SK-N-SH (cell line): ENCODE measurements at regions not wholly inside any gene's neighbourhood (a gene's known extent, or its start where the extent isn't known, plus 50 kb on each side); places are given as distances from the start of the nearest gene placed in this dataset.
"Not testable (repeated sequence)": the region's sequence is repeated elsewhere in the genome, so short reads cannot be mapped to it uniquely, and the experiment has no call there.

Experiments
- CTCF ChIA-PET: fragments of 300-600, 350-600 bp; formaldehyde crosslinking; extraction: SDS; loops from one replicate; lab custom pipeline; 2021; lab: Yijun Ruan, JAX
- POLR2A ChIA-PET: fragments of 350-600 bp; sonication (Branson Sonifier 250); formaldehyde crosslinking; extraction: SDS; loops from one replicate; lab custom pipeline; 2020; ENCODE audit warnings: antibody characterized with exemption, inconsistent platforms; lab: Yijun Ruan, JAX
- DNase-seq: peaks from one replicate; pipeline ENCODE4 v3.0.0; 2012
- H2AFZ ChIP-seq: fragments of 200-600 bp; sonication (generic); 2 replicates; pipeline ENCODE4 v1.8.1; 2016; ENCODE audit warnings: antibody characterized with exemption, mild to moderate bottlenecking, low read depth
- H3F3A ChIP-seq: fragments of 200-600 bp; sonication (generic); replicated peaks from 2 replicates; pipeline ENCODE3; 2016; ENCODE audit warnings: antibody characterized with exemption, mild to moderate bottlenecking; ENCODE audit not compliant: insufficient read depth
- H3K27ac ChIP-seq, 2 experiments: fragments of 200-500 bp in 1 of 2; fragments of 200-600 bp in 1 of 2; sonication (Bioruptor generic) in 1 of 2; sonication (generic), shearing (Covaris generic) in 1 of 2; 2 replicates each; pipeline versions ENCODE4 v1.5.1 to v1.6.1; 2014 to 2016; ENCODE audit warnings: low read depth in 2 of 2, inconsistent platforms in 1 of 2, low read length in 1 of 2, mild to moderate bottlenecking in 1 of 2, mixed read lengths in 1 of 2
- H3K27me3 ChIP-seq: fragments of 200-600 bp; sonication (generic), shearing (Covaris generic); 2 replicates; pipeline ENCODE4 v1.6.1; 2016; ENCODE audit warnings: mixed run types; ENCODE audit not compliant: insufficient read depth
- H3K36me3 ChIP-seq, 2 experiments: fragments of 200-500 bp in 1 of 2; fragments of 200-600 bp in 1 of 2; sonication (Bioruptor generic) in 1 of 2; sonication (generic) in 1 of 2; replicated peaks in 1 of 2; 2 replicates each; pipeline versions ENCODE3 to v1.5.1; 2014 to 2016; ENCODE audit warnings: low read length in 1 of 2, mild to moderate bottlenecking in 1 of 2; ENCODE audit not compliant: insufficient read depth in 2 of 2, control insufficient read depth in 1 of 2
- H3K4me1 ChIP-seq, 2 experiments: fragments of 200-500 bp in 1 of 2; fragments of 200-600 bp in 1 of 2; sonication (Bioruptor generic) in 1 of 2; sonication (generic), shearing (Covaris generic) in 1 of 2; 2 replicates each; pipeline versions ENCODE4 v1.5.1 to v1.6.1; 2014 to 2016; ENCODE audit warnings: low read depth in 1 of 2, low read length in 1 of 2, mixed run types in 1 of 2; ENCODE audit not compliant: insufficient read depth in 2 of 2, control insufficient read depth in 1 of 2
- H3K4me2 ChIP-seq: fragments of 200-600 bp; sonication (generic), shearing (Covaris generic); 2 replicates; pipeline ENCODE4 v1.6.1; 2017; ENCODE audit warnings: mixed run types
- H3K4me3 ChIP-seq, 2 experiments: fragments of 200-500 bp in 1 of 2; fragments of 200-600 bp in 1 of 2; sonication (Bioruptor generic) in 1 of 2; sonication (generic), shearing (Covaris generic) in 1 of 2; 2 replicates each; pipeline versions ENCODE4 v1.5.1 to v1.8.1; 2014 to 2016; ENCODE audit warnings: low read depth in 2 of 2, inconsistent platforms in 1 of 2, low read length in 1 of 2, mild to moderate bottlenecking in 1 of 2, mixed read lengths in 1 of 2, moderate library complexity in 1 of 2
- H3K79me2 ChIP-seq: fragments of 200-600 bp; sonication (generic); 2 replicates; pipeline ENCODE4 v1.8.1; 2017; ENCODE audit warnings: mild to moderate bottlenecking; ENCODE audit not compliant: insufficient read depth
- H3K9ac ChIP-seq: fragments of 200-600 bp; sonication (generic); 2 replicates; pipeline ENCODE4 v1.6.1; 2017; ENCODE audit warnings: mixed run types
- H3K9me2 ChIP-seq: fragments of 200-600 bp; sonication (generic); 2 replicates; pipeline ENCODE4 v1.6.1; 2017; ENCODE audit warnings: mixed run types
- H3K9me3 ChIP-seq: fragments of 200-600 bp; sonication (generic); 2 replicates; pipeline ENCODE4 v1.6.1; 2017; ENCODE audit warnings: mixed run types, mild to moderate bottlenecking, moderate library complexity
- H4K20me1 ChIP-seq: fragments of 200-600 bp; sonication (generic); 2 replicates; pipeline ENCODE4 v1.6.1; 2017; ENCODE audit warnings: mild to moderate bottlenecking, mixed run types; ENCODE audit not compliant: insufficient read depth
- GABPA ChIP-seq: IDR thresholded peaks from 2 replicates; pipeline ENCODE4 v1.4.0; 2012; ENCODE audit warnings: low read depth, mild to moderate bottlenecking
- MXI1 ChIP-seq: IDR thresholded peaks from 2 replicates; pipeline ENCODE4 v1.6.1; 2012; ENCODE audit warnings: mild to moderate bottlenecking, low read depth, low read length, improper control_type of control experiment
- RAD21 ChIP-seq: IDR thresholded peaks from 2 replicates; pipeline ENCODE4 v1.6.1; 2012; ENCODE audit warnings: mild to moderate bottlenecking, low read length
- RFX5 ChIP-seq: IDR thresholded peaks from 2 replicates; pipeline ENCODE4 v1.6.1; 2012; ENCODE audit warnings: mild to moderate bottlenecking, improper control_type of control experiment, low read length
- SIN3A ChIP-seq: IDR thresholded peaks from 2 replicates; pipeline ENCODE4 v1.6.1; 2012; ENCODE audit warnings: low read depth, mild to moderate bottlenecking, low read length, moderate library complexity, borderline replicate concordance
- SMC3 ChIP-seq: IDR thresholded peaks from 2 replicates; pipeline ENCODE4 v1.6.1; 2012; ENCODE audit warnings: low read depth, low read length, improper control_type of control experiment
- TEAD4 ChIP-seq: IDR thresholded peaks from 2 replicates; pipeline ENCODE4 v1.4.0; 2012; ENCODE audit warnings: mild to moderate bottlenecking, borderline replicate concordance; ENCODE audit not compliant: insufficient read depth
- YY1 ChIP-seq: IDR thresholded peaks from 2 replicates; pipeline ENCODE4 v1.4.0; 2012; ENCODE audit warnings: low read depth, mild to moderate bottlenecking
- WGBS: methylation state at CpG from one replicate; pipeline ENCODE4 v1.1.6; 2017; ENCODE audit warnings: low lambda C conversion rate; 5-methylcytosine and 5-hydroxymethylcytosine counted together
- TF ChIP-seq, protein P1 (sequence below): IDR thresholded peaks from 2 replicates; pipeline ENCODE4; 2012
- TF ChIP-seq, protein P2 (sequence below): IDR thresholded peaks from 2 replicates; pipeline ENCODE4 v1.4.0; 2012; ENCODE audit warnings: low read depth, borderline replicate concordance
- TF ChIP-seq, protein P3 (sequence below): fragments of 150-350 bp; IDR thresholded peaks from 2 replicates; pipeline ENCODE4 v1.6.1; 2016; ENCODE audit warnings: mild to moderate bottlenecking, low read depth, low read length
- TF ChIP-seq, protein P4 (sequence below): fragments of 200-600 bp; sonication (generic); IDR thresholded peaks from 2 replicates; pipeline ENCODE4 v1.6.1; 2017; ENCODE audit warnings: antibody characterized with exemption, mild to moderate bottlenecking, moderate library complexity
- TF ChIP-seq, protein P5 (sequence below): IDR thresholded peaks from 2 replicates; pipeline ENCODE4 v1.4.0; 2012; ENCODE audit warnings: low read depth

DNA sequence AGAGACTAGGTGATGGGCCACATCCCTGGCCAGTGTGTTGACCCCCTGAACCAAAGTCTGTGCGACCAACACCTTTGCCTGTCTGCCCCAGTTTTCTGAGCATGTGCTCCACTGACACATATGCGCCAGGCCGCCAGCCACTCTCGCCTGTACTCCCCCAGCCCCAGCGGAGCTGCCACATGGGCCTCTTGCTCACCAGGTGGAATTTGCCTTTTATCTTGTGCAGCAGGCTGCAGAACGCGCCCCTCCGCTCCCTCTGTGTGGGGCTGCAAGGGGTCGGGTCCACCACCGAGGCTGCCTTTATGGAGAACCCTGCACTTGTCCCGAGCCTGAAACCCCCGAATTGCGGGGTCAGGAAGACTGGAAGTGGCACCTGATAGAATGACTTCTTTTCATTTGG, 405.7 kb upstream of the NPAP1 start:
- Histone ChIP-seq H3K27me3 (no peaks in the 10 kb centered on the region), H4K20me1 (no peaks in the 10 kb centered on the region), H3K9ac (no peak overlapping the region), H3K9me3 (no peaks in the 10 kb centered on the region)
- WGBS = 17% methylated on average over 13 of the region's 13 CpGs
- DNase-seq = no peak
- CTCF ChIA-PET = no interaction called here
- TF ChIP-seq TEAD4 (no peak), RFX5 (no peak), YY1 (no peak), SMC3 (no peak), MXI1 (no peak), GABPA (no peak), SIN3A (no peak)
- TF ChIP-seq, protein P1, sequence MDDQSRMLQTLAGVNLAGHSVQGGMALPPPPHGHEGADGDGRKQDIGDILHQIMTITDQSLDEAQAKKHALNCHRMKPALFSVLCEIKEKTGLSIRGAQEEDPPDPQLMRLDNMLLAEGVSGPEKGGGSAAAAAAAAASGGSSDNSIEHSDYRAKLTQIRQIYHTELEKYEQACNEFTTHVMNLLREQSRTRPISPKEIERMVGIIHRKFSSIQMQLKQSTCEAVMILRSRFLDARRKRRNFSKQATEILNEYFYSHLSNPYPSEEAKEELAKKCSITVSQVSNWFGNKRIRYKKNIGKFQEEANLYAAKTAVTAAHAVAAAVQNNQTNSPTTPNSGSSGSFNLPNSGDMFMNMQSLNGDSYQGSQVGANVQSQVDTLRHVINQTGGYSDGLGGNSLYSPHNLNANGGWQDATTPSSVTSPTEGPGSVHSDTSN = no peak
- TF ChIP-seq, all 33 proteins: peak for 0
- POLR2A ChIA-PET = no interaction called here
- H3K79me2 ChIP-seq = no peaks in the 10 kb centered on the region
- no peaks in the 10 kb centered on the region for H3K9me2 ChIP-seq
- no peaks in the 10 kb centered on the region for H3K36me3 ChIP-seq
- no peak overlapping the region for H3K27ac ChIP-seq
- no peaks in the 10 kb centered on the region for H3K4me1 ChIP-seq
- no peaks in the 10 kb centered on the region for H3F3A ChIP-seq
- no peak overlapping the region for H3K4me2 ChIP-seq
- no peak overlapping the region for H3K4me3 ChIP-seq
- H2AFZ ChIP-seq = no peak overlapping the region

DNA sequence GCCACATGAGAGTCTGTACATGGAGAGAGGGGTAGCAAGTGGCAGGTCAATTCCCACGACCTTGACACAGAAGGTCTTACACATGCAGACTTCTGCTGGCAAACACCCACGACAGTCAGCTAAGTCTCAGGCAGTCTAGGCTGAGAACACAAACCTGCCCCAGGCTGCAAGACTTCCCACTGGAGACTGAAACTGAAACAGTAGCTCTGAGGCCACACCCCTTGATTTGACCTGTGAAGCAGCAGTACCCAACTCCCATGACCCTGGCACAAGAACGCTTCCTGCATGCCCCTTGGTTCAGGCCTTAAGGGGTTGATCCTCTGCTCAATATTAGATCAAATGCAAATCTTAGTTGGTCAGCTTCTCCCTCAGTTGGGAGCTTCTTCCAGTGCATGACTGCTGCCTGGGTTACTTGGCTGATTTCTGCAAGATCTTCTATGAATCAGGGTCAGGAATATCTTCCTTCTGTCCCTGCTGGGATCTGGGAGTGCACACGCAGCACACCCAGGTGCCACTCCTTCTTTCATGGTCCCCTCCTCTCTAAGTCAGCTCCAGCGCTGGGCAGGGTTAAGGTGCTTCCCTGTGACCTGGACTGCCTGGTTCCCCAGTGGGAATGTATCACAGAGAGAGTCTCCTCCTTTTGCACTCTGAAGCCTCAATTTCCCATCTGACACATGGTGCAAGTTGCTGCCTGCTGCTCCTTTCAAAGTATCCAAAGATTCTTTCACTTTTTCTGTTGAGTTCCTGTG, 403.9 kb upstream of the NPAP1 start:
- H3K27ac ChIP-seq, H3K79me2 ChIP-seq, H2AFZ ChIP-seq, H3K9me3 ChIP-seq, H3K36me3 ChIP-seq, H3K4me1 ChIP-seq, H3K9ac ChIP-seq, H3K4me2 ChIP-seq, H3K27me3 ChIP-seq, DNase-seq, H4K20me1 ChIP-seq, CTCF ChIA-PET, H3K4me3 ChIP-seq, H3K9me2 ChIP-seq, POLR2A ChIA-PET, H3F3A ChIP-seq: not testable (repeated sequence)
- 0% methylated on average over 5 of the region's 5 CpGs for WGBS

DNA sequence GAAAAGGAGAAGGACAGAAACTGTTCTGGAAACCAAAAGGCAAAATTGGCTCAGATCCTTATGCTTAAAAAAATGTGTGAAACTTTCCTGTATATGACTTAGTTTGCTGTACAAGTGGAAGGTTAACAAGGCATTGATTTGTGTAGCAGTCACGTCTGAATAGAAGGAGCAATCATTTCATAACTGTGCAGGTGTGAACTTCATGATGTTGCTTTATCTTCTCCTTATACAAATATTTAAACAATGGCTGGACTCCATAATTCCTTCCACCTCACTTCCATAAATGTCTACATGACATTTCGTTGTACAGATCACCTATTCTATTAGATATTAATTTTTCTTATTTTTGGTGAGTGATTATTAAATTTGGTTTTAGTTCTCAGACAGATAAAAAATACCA, 382.7 kb upstream of the NPAP1 start:
- DNase-seq = no peak
- no peaks in the 10 kb centered on the region for H3K4me1 ChIP-seq
- POLR2A ChIA-PET = no interaction called here
- no peaks in the 10 kb centered on the region for H3K9me3 ChIP-seq
- no peaks in the 10 kb centered on the region for H3K79me2 ChIP-seq
- H3F3A ChIP-seq = no peaks in the 10 kb centered on the region
- CTCF ChIA-PET = no interaction called here
- no peaks in the 10 kb centered on the region for H3K9me2 ChIP-seq
- H3K9ac ChIP-seq = no peak overlapping the region
- H3K27me3 ChIP-seq = no peaks in the 10 kb centered on the region
- WGBS = 3% methylated on average over 2 of the region's 2 CpGs
- no peaks in the 10 kb centered on the region for H4K20me1 ChIP-seq
- no peaks in the 10 kb centered on the region for H3K36me3 ChIP-seq
- no peak overlapping the region for H3K4me2 ChIP-seq
- no peak overlapping the region; a peak in 1 of 4 replicates for H3K4me3 ChIP-seq
- H3K27ac ChIP-seq = no peak overlapping the region
- H2AFZ ChIP-seq = no peak overlapping the region
- no peak for TF ChIP-seq RAD21
- TF ChIP-seq, protein P2, sequence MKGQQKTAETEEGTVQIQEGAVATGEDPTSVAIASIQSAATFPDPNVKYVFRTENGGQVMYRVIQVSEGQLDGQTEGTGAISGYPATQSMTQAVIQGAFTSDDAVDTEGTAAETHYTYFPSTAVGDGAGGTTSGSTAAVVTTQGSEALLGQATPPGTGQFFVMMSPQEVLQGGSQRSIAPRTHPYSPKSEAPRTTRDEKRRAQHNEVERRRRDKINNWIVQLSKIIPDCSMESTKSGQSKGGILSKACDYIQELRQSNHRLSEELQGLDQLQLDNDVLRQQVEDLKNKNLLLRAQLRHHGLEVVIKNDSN = no peak
- TF ChIP-seq, protein P3, sequence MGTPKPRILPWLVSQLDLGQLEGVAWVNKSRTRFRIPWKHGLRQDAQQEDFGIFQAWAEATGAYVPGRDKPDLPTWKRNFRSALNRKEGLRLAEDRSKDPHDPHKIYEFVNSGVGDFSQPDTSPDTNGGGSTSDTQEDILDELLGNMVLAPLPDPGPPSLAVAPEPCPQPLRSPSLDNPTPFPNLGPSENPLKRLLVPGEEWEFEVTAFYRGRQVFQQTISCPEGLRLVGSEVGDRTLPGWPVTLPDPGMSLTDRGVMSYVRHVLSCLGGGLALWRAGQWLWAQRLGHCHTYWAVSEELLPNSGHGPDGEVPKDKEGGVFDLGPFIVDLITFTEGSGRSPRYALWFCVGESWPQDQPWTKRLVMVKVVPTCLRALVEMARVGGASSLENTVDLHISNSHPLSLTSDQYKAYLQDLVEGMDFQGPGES = no peak
- TF ChIP-seq, protein P4, sequence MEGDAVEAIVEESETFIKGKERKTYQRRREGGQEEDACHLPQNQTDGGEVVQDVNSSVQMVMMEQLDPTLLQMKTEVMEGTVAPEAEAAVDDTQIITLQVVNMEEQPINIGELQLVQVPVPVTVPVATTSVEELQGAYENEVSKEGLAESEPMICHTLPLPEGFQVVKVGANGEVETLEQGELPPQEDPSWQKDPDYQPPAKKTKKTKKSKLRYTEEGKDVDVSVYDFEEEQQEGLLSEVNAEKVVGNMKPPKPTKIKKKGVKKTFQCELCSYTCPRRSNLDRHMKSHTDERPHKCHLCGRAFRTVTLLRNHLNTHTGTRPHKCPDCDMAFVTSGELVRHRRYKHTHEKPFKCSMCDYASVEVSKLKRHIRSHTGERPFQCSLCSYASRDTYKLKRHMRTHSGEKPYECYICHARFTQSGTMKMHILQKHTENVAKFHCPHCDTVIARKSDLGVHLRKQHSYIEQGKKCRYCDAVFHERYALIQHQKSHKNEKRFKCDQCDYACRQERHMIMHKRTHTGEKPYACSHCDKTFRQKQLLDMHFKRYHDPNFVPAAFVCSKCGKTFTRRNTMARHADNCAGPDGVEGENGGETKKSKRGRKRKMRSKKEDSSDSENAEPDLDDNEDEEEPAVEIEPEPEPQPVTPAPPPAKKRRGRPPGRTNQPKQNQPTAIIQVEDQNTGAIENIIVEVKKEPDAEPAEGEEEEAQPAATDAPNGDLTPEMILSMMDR = no peak
- no peak for TF ChIP-seq GABPA
- TF ChIP-seq, protein P5, sequence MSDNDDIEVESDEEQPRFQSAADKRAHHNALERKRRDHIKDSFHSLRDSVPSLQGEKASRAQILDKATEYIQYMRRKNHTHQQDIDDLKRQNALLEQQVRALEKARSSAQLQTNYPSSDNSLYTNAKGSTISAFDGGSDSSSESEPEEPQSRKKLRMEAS = no peak
